ENCODE measurements at regions not wholly inside any gene's neighbourhood (a gene's known extent, or its start where the extent isn't known, plus 50 kb on each side); places are given as distances from the start of the nearest gene placed in this dataset.

- DNase-seq (ENCODE audit: insufficient read length, low spot score) (no peak), FAIRE-seq (no peak)
These were observed 50.2 kb upstream of the RUNX1 start for GRCh38 chr21:35099310-35099709.

Measured in GM19239 (cell line).